HG03432 (cell line): ENCODE measurements at regions not wholly inside any gene's neighbourhood (a gene's known extent, or its start where the extent isn't known, plus 50 kb on each side); places are given as distances from the start of the nearest gene placed in this dataset.
"Not testable (repeated sequence)": the region's sequence is repeated elsewhere in the genome, so short reads cannot be mapped to it uniquely, and the experiment has no call there.

ENCODE experiments used
- ATAC-seq: cut with Tn5 transposase; IDR thresholded peaks from one replicate; pipeline ENCODE4 v1.9.1; 2021; ENCODE audit warnings: mild to moderate bottlenecking, moderate library complexity; ENCODE audit not compliant: unreplicated experiment

GRCh38 chr7:115654384-115655214 is 376.0 kb downstream of the TFEC start:
- ATAC-seq: peak; percentile 64

- no peak for ATAC-seq
Observed at GRCh38 chr7:115649429-115649828, 381.1 kb downstream of the TFEC start.

GRCh38 chr7:115647712-115648111 is 382.9 kb downstream of the TFEC start:
- no peak for ATAC-seq

GRCh38 chr7:115642194-115642593 is 388.4 kb downstream of the TFEC start:
- ATAC-seq: no peak

- no peak for ATAC-seq
Observed at GRCh38 chr7:115638853-115639252, 391.7 kb downstream of the TFEC start.

GRCh38 chr7:115637128-115637527 is 393.4 kb downstream of the TFEC start:
- no peak for ATAC-seq

GRCh38 chr7:115635876-115636275 is 394.7 kb downstream of the TFEC start:
- no peak for ATAC-seq

GRCh38 chr7:115635376-115635775 is 395.2 kb downstream of the TFEC start:
- ATAC-seq: no peak

- no peak for ATAC-seq
Observed at GRCh38 chr7:115634633-115635032, 395.9 kb downstream of the TFEC start.

GRCh38 chr7:115632636-115633035 is 397.9 kb downstream of the TFEC start:
- no peak for ATAC-seq

GRCh38 chr7:115631782-115632181 is 398.8 kb downstream of the TFEC start:
- ATAC-seq: no peak

GRCh38 chr7:115630049-115630448 is 400.5 kb downstream of the TFEC start:
- ATAC-seq: no peak

GRCh38 chr7:115618676-115619075 is 411.9 kb downstream of the TFEC start:
- ATAC-seq: no peak

GRCh38 chr7:115613836-115614235 is 416.7 kb downstream of the TFEC start:
- ATAC-seq: no peak

GRCh38 chr7:115603416-115603815 is 427.1 kb downstream of the TFEC start:
- ATAC-seq: no peak

- no peak for ATAC-seq
Observed at GRCh38 chr7:115600207-115600606, 430.4 kb downstream of the TFEC start.

- not testable (repeated sequence) for ATAC-seq
Observed at GRCh38 chr7:115599184-115599583, 431.4 kb downstream of the TFEC start.

GRCh38 chr7:115597220-115597619 is 433.3 kb downstream of the TFEC start:
- ATAC-seq: not testable (repeated sequence)

GRCh38 chr7:115593111-115593510 is 437.5 kb downstream of the TFEC start:
- no peak for ATAC-seq

GRCh38 chr7:115585015-115585718 is 445.4 kb downstream of the TFEC start:
- no peak for ATAC-seq

GRCh38 chr7:115582956-115583355 is 447.6 kb downstream of the TFEC start:
- ATAC-seq: no peak

GRCh38 chr7:115578576-115578975 is 452.0 kb downstream of the TFEC start:
- no peak for ATAC-seq
